ENCODE measurements at regions not wholly inside any gene's neighbourhood (a gene's known extent, or its start where the extent isn't known, plus 50 kb on each side); places are given as distances from the start of the nearest gene placed in this dataset.

- DNase-seq (ENCODE audit: low read depth), result no peak
Observed at GRCh38 chr5:175388531-175388930, 55.5 kb downstream of the DRD1 start.

- DNase-seq (ENCODE audit: low read depth), result no peak
Observed at GRCh38 chr5:175387144-175387543, 56.8 kb downstream of the DRD1 start.

GRCh38 chr5:175386526-175386925 lies 57.5 kb downstream of the DRD1 start:
- DNase-seq (ENCODE audit: low read depth), result no peak

- no peak for DNase-seq (ENCODE audit: low read depth)
Observed at GRCh38 chr5:175385691-175386362, 58.2 kb downstream of the DRD1 start.

GRCh38 chr5:175384724-175385552 lies 59.0 kb downstream of the DRD1 start:
- no peak for DNase-seq (ENCODE audit: low read depth)

GRCh38 chr5:175383350-175383749 lies 60.6 kb downstream of the DRD1 start:
- no peak for DNase-seq (ENCODE audit: low read depth)

GRCh38 chr5:175382171-175382570 lies 61.8 kb downstream of the DRD1 start:
- DNase-seq (ENCODE audit: low read depth), result no peak

- DNase-seq (ENCODE audit: low read depth), result no peak
Observed at GRCh38 chr5:175381130-175381529, 62.9 kb downstream of the DRD1 start.

GRCh38 chr5:175380701-175381100 lies 63.3 kb downstream of the DRD1 start:
- DNase-seq (ENCODE audit: low read depth), result no peak

- no peak for DNase-seq (ENCODE audit: low read depth)
Observed at GRCh38 chr5:175379867-175380266, 64.1 kb downstream of the DRD1 start.

- DNase-seq (ENCODE audit: low read depth), result no peak
Observed at GRCh38 chr5:175378444-175379028, 65.4 kb downstream of the DRD1 start.

- DNase-seq (ENCODE audit: low read depth), result no peak
Observed at GRCh38 chr5:175377816-175378215, 66.2 kb downstream of the DRD1 start.

- DNase-seq (ENCODE audit: low read depth), result no peak
Observed at GRCh38 chr5:175374166-175374875, 69.7 kb downstream of the DRD1 start.

GRCh38 chr5:175365866-175366265 lies 78.1 kb downstream of the DRD1 start:
- no peak for DNase-seq (ENCODE audit: low read depth)

- DNase-seq (ENCODE audit: low read depth), result no peak
Observed at GRCh38 chr5:175363300-175363699, 80.7 kb downstream of the DRD1 start.

GRCh38 chr5:175357995-175358394 lies 86.0 kb downstream of the DRD1 start:
- DNase-seq (ENCODE audit: low read depth), result no peak

- DNase-seq (ENCODE audit: low read depth), result no peak
Observed at GRCh38 chr5:175356428-175356827, 87.6 kb downstream of the DRD1 start.

GRCh38 chr5:175354964-175355363 lies 89.0 kb downstream of the DRD1 start:
- DNase-seq (ENCODE audit: low read depth), result no peak

- DNase-seq (ENCODE audit: low read depth), result no peak
Observed at GRCh38 chr5:175353926-175354325, 90.1 kb downstream of the DRD1 start.

- no peak for DNase-seq (ENCODE audit: low read depth)
Observed at GRCh38 chr5:175351897-175352590, 91.9 kb downstream of the DRD1 start.

GRCh38 chr5:175351126-175351525 lies 92.9 kb downstream of the DRD1 start:
- no peak for DNase-seq (ENCODE audit: low read depth)

GRCh38 chr5:175347931-175348330 lies 96.1 kb downstream of the DRD1 start:
- DNase-seq (ENCODE audit: low read depth), result no peak

Data from activated gamma-delta T cell treated with anti-CD3 and anti-CD28 coated beads, Interleukin-2, amount 50 U/mL, for 16 hours (primary cell).